Fibroblast of lung (primary cell): ENCODE measurements at regions not wholly inside any gene's neighbourhood (a gene's known extent, or its start where the extent isn't known, plus 50 kb on each side); places are given as distances from the start of the nearest gene placed in this dataset.

Experiments used
- EZH2 ChIP-seq: IDR thresholded peaks from 2 replicates; pipeline ENCODE4 v1.5.1; 2012; ENCODE audit warnings: low read length, control low read depth, mild to moderate bottlenecking; ENCODE audit errors: missing control alignments
- TF ChIP-seq, protein P1 (sequence below), 2 donors: IDR thresholded peaks in 1 of 2; conservative IDR thresholded peaks in 1 of 2; 1 replicate in 1 of 2; 2 replicates in 1 of 2; pipeline ENCODE4 v1.5.1; 2011 to 2012; ENCODE audit warnings: low read length in 2 of 2, control low read depth in 1 of 2, inconsistent platforms in 1 of 2, low read depth in 1 of 2, mild to moderate bottlenecking in 1 of 2

- TF ChIP-seq, protein P1, sequence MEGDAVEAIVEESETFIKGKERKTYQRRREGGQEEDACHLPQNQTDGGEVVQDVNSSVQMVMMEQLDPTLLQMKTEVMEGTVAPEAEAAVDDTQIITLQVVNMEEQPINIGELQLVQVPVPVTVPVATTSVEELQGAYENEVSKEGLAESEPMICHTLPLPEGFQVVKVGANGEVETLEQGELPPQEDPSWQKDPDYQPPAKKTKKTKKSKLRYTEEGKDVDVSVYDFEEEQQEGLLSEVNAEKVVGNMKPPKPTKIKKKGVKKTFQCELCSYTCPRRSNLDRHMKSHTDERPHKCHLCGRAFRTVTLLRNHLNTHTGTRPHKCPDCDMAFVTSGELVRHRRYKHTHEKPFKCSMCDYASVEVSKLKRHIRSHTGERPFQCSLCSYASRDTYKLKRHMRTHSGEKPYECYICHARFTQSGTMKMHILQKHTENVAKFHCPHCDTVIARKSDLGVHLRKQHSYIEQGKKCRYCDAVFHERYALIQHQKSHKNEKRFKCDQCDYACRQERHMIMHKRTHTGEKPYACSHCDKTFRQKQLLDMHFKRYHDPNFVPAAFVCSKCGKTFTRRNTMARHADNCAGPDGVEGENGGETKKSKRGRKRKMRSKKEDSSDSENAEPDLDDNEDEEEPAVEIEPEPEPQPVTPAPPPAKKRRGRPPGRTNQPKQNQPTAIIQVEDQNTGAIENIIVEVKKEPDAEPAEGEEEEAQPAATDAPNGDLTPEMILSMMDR (conservative IDR thresholded peaks at IDR 0.05 in 1 of 2, IDR thresholded peaks at IDR 0.05 in 1 of 2; ENCODE audit: low read depth in 1 of 2, low read length in 2 of 2) = no peak
- TF ChIP-seq EZH2 = no peak
Observed at GRCh38 chr3:28000608-28001007, 240.8 kb upstream of the CMC1 start.
